K562 (cell line): ENCODE measurements at regions not wholly inside any gene's neighbourhood (a gene's known extent, or its start where the extent isn't known, plus 50 kb on each side); places are given as distances from the start of the nearest gene placed in this dataset.

ENCODE experiments used
- ATAC-seq: fragments of 200-7000 bp; cut with Tn5 transposase; 3 replicates; pipeline ENCODE4 v1.9.1; 2020; ENCODE audit warnings: moderate library complexity
- BruUV-seq: library from RNA; stranded (reverse); fragments of 400-500 nt; replicated peaks from 2 replicates; lab custom pipeline; 2021; lab: Mats Ljungman, UMichigan
- CTCF ChIA-PET: fragments of 300-600 bp; formaldehyde crosslinking; extraction: SDS; loops from one replicate; lab custom pipeline; 2021; ENCODE audit warnings: low intra/inter-chr PET ratio; lab: Yijun Ruan, JAX
- POLR2A ChIA-PET: fragments of 300-600, 350-650 bp; sonication (Branson Sonifier 250); formaldehyde crosslinking; extraction: SDS; loops from one replicate; lab custom pipeline; 2021; ENCODE audit warnings: antibody characterized with exemption, inconsistent platforms; lab: Yijun Ruan, JAX
- DNase-seq, 4 experiments: peaks; one replicate each; pipeline versions ENCODE4 v3.0.0 to v3.0.0-alpha.2; 2011 to 2018; ENCODE audit warnings: low spot score in 3 of 4, mixed read lengths in 3 of 4; ENCODE audit errors: extremely low read depth in 1 of 4
- FAIRE-seq: peaks from 2 replicates; lab custom pipeline; 2011; peaks lifted over from hg19 to GRCh38; lab: Jason Lieb, UNC
- H2AFZ ChIP-seq: 2 replicates; pipeline ENCODE4 v1.6.0; 2011; ENCODE audit warnings: low read depth, low read length, control low read depth, inconsistent platforms
- H3K27ac ChIP-seq: fragments of 200-600 bp; 3 replicates; pipeline ENCODE4 v1.8.0; 2011; ENCODE audit warnings: low read depth, mild to moderate bottlenecking, control low read depth, inconsistent platforms, low read length, moderate library complexity, mixed read lengths; ENCODE audit errors: extremely low read depth
- H3K27me3 ChIP-seq, 2 experiments: fragments of 300-600 bp in 1 of 2; 2 replicates in 1 of 2; 3 replicates in 1 of 2; pipeline versions ENCODE4 v1.6.0 to v1.8.0; 2011; ENCODE audit warnings: inconsistent platforms in 2 of 2, low read length in 2 of 2, mild to moderate bottlenecking in 1 of 2, mixed read lengths in 1 of 2, moderate library complexity in 1 of 2; ENCODE audit not compliant: control insufficient read depth in 2 of 2, insufficient read depth in 2 of 2
- H3K36me3 ChIP-seq: fragments of 300-600 bp; 3 replicates; pipeline ENCODE4 v1.8.0; 2011; ENCODE audit warnings: mild to moderate bottlenecking, low read length, inconsistent platforms; ENCODE audit not compliant: control insufficient read depth, insufficient read depth
- H3K4me1 ChIP-seq, 2 experiments: fragments of 200-600 bp in 1 of 2; replicated peaks in 1 of 2; 2 replicates in 1 of 2; 3 replicates in 1 of 2; pipeline versions ENCODE4 v1.5.1 to v1.8.0; 2011; ENCODE audit warnings: inconsistent platforms in 2 of 2, low read length in 2 of 2, mild to moderate bottlenecking in 1 of 2, mixed read lengths in 1 of 2, moderate library complexity in 1 of 2; ENCODE audit not compliant: control insufficient read depth in 2 of 2, insufficient read depth in 2 of 2
- H3K4me2 ChIP-seq: 2 replicates; pipeline ENCODE4 v1.6.1; 2011; ENCODE audit warnings: low read length, control low read depth, inconsistent platforms, mixed read lengths; ENCODE audit not compliant: insufficient read depth
- H3K4me3 ChIP-seq: fragments of 200-600 bp; sonication (generic), shearing (Covaris generic); 2 replicates; pipeline ENCODE4 v1.5.1; 2016; ENCODE audit warnings: control low read depth, inconsistent platforms
- H3K79me2 ChIP-seq: fragments of 200-600 bp; 3 replicates; pipeline ENCODE4 v1.8.0; 2011; ENCODE audit warnings: low read length, inconsistent platforms; ENCODE audit not compliant: control insufficient read depth, insufficient read depth
- H3K9ac ChIP-seq, 2 experiments: 2 replicates each; pipeline versions ENCODE4 v1.6.0 to v1.6.1; 2011; ENCODE audit warnings: low read depth in 2 of 2, low read length in 2 of 2, control low read depth in 1 of 2, inconsistent platforms in 1 of 2, mild to moderate bottlenecking in 1 of 2, mixed read lengths in 1 of 2; ENCODE audit not compliant: insufficient read depth in 1 of 2
- H3K9me1 ChIP-seq: one replicate; pipeline ENCODE4 v1.6.0; 2011; ENCODE audit warnings: inconsistent platforms, mild to moderate bottlenecking, low read length, moderate library complexity; ENCODE audit not compliant: control insufficient read depth, insufficient read depth
- H3K9me3 ChIP-seq: replicated peaks from 2 replicates; pipeline ENCODE4 v1.5.1; 2011; ENCODE audit warnings: low read depth, low read length, inconsistent platforms; ENCODE audit not compliant: control insufficient read depth, insufficient read depth
- H4K20me1 ChIP-seq: replicated peaks from 2 replicates; pipeline ENCODE4 v1.6.1; 2011; ENCODE audit warnings: low read length, inconsistent platforms, mixed read lengths; ENCODE audit not compliant: control insufficient read depth, insufficient read depth
- CBX8 ChIP-seq: fragments of 200-600 bp; sonication (generic); IDR thresholded peaks from 2 replicates; pipeline ENCODE4 v1.6.1; 2012; ENCODE audit warnings: borderline replicate concordance, mixed run types, low read depth, mild to moderate bottlenecking, moderate library complexity, mixed read lengths, low read length, control low read depth, inconsistent platforms; ENCODE audit not compliant: poor library complexity, severe bottlenecking; ENCODE audit errors: extremely low read depth
- ESRRB ChIP-seq: fragments of 250-450 bp; sonication (Bioruptor Pico); IDR thresholded peaks from 2 replicates; pipeline ENCODE4 v1.5.0; 2020; ENCODE audit warnings: mild to moderate bottlenecking, moderate library complexity, borderline replicate concordance
- FOXK1 ChIP-seq: sonication (generic); formaldehyde crosslinking; IDR thresholded peaks from 2 replicates; pipeline ENCODE4 v1.8.0; 2022; ENCODE audit warnings: missing genetic modification reagents, mild to moderate bottlenecking, borderline replicate concordance
- MLX ChIP-seq, 2 experiments: fragments of 450-650 bp in 1 of 2; sonication (generic) in 1 of 2; formaldehyde crosslinking; conservative IDR thresholded peaks; 2 replicates each; pipeline versions ENCODE4 v1.4.0 to v1.8.1; 2020 to 2022; ENCODE audit warnings: mild to moderate bottlenecking in 1 of 2, missing genetic modification reagents in 1 of 2
- NFYB ChIP-seq: IDR thresholded peaks from 2 replicates; pipeline ENCODE4 v1.6.1; 2011; ENCODE audit warnings: mild to moderate bottlenecking, moderate library complexity; ENCODE audit not compliant: insufficient read length; ENCODE audit errors: extremely low read depth
- TEAD1 ChIP-seq, 2 experiments: fragments of 450-650 bp in 1 of 2; sonication (generic) in 1 of 2; formaldehyde crosslinking; IDR thresholded peaks; 2 replicates each; pipeline versions ENCODE4 v1.4.0 to v1.8.0; 2020 to 2022; ENCODE audit warnings: mild to moderate bottlenecking in 2 of 2, missing genetic modification reagents in 1 of 2
- WGBS: fragments of 100-300 bp; shearing (Covaris generic); methylation state at CpG from one replicate; pipeline ENCODE4 v1.1.6; 2016; ENCODE audit warnings: low coverage, mixed read lengths; ENCODE audit not compliant: insufficient coverage; ENCODE audit errors: missing lambda C conversion rate; 5-methylcytosine and 5-hydroxymethylcytosine counted together
- in situ Hi-C: fragments of 300-500 bp; cut with MboI; formaldehyde crosslinking; loops from 4 replicates; pipeline ENCODE4 v1.15.0; 2018; ENCODE audit warnings: inconsistent platforms, mixed read lengths
- intact Hi-C: fragments of 100-400 bp; cut with micrococcal nuclease; formaldehyde crosslinking; loops from 2 replicates; pipeline ENCODE4 v1.14.2; 2022

GRCh38 chr10:130477360-130477759, 341.2 kb downstream of the GLRX3 start (continued):
- TF ChIP-seq CBX8 (no peak), FOXK1 (CRISPR knock-in tag) (no peak), TEAD1 (CRISPR knock-in tag; IDR thresholded peaks at IDR 0.05) (no peak), ESRRB (CRISPR knock-in tag) (no peak)

GRCh38 chr10:130479146-130479545, 343.0 kb downstream of the GLRX3 start:
- no peaks in the 10 kb centered on the region for H3K9me1 ChIP-seq
- intact Hi-C loops, result no loop called here
- in situ Hi-C loops, result no loop called here
- WGBS, result 0% methylated on average over 4 of the region's 7 CpGs
- peaks cover 0 to 18% of the 10 kb centered on the region in 2 experiments; a peak in 2 of 5 replicates for H3K27me3 ChIP-seq
- ChIA-PET POLR2A (no interaction called here), CTCF (no interaction called here)
- H3K9ac ChIP-seq, result no peak overlapping the region
- no TSS peak for BruUV-seq
- H3K27ac ChIP-seq, result no peak overlapping the region
- H3K4me1 ChIP-seq, result no peaks in the 10 kb centered on the region
- H4K20me1 ChIP-seq, result no peaks in the 10 kb centered on the region
- H3K79me2 ChIP-seq, result no peaks in the 10 kb centered on the region
- no peak overlapping the region for H3K4me3 ChIP-seq
- TF ChIP-seq NFYB (peak; percentile 51), MLX (CRISPR knock-in tag; conservative IDR thresholded peaks at IDR 0.05) (no peak)
- H2AFZ ChIP-seq, result no peak overlapping the region
- no peaks in the 10 kb centered on the region for H3K36me3 ChIP-seq
- no peaks in the 10 kb centered on the region for H3K9me3 ChIP-seq
- H3K4me2 ChIP-seq, result no peak overlapping the region
- DNase-seq (peak in 3 of 4 experiments; percentile 8 to 30 (median 19)), FAIRE-seq (no peak), ATAC-seq (no peak)
